IMR-90 (cell line): ENCODE measurements at regions not wholly inside any gene's neighbourhood (a gene's known extent, or its start where the extent isn't known, plus 50 kb on each side); places are given as distances from the start of the nearest gene placed in this dataset.
A peak's percentile ranks its signal among the peaks of the same experiment; 100 is the strongest.

Experiments
- ATAC-seq: fragments of 200-7000 bp; cut with Tn5 transposase; 2 replicates; pipeline ENCODE4 v1.9.1; 2020; ENCODE audit warnings: low read depth, mild to moderate bottlenecking, moderate library complexity
- BruUV-seq: library from RNA; stranded (reverse); fragments of 400-500 nt; replicated peaks from 2 replicates; lab custom pipeline; 2021; lab: Mats Ljungman, UMichigan
- CTCF ChIA-PET: fragments of 300-600 bp; formaldehyde crosslinking; extraction: SDS; loops from one replicate; lab custom pipeline; 2021; ENCODE audit warnings: antibody characterized with exemption; lab: Yijun Ruan, JAX
- POLR2A ChIA-PET: fragments of 300-600 bp; sonication (Branson Sonifier 250); formaldehyde crosslinking; loops from one replicate; lab custom pipeline; 2022; ENCODE audit warnings: antibody characterized with exemption; ENCODE audit not compliant: unreplicated experiment; lab: Charles Lee
- DNase-seq: peaks from one replicate; pipeline ENCODE4 v3.0.0; 2013
- H2AFZ ChIP-seq: replicated peaks from 2 replicates; pipeline ENCODE3; 2013; ENCODE audit warnings: low read length, mild to moderate bottlenecking; ENCODE audit not compliant: poor library complexity
- H2AK5ac ChIP-seq: 2 replicates; pipeline ENCODE4 v1.6.1; 2013; ENCODE audit warnings: low read depth, low read length, inconsistent platforms
- H2AK9ac ChIP-seq: replicated peaks from 2 replicates; pipeline ENCODE3; 2013; ENCODE audit warnings: mild to moderate bottlenecking, low read depth, low read length, moderate library complexity; ENCODE audit not compliant: poor library complexity
- H2BK120ac ChIP-seq: 2 replicates; pipeline ENCODE4 v1.6.1; 2013; ENCODE audit warnings: low read depth, low read length, inconsistent platforms
- H2BK15ac ChIP-seq: 3 replicates; pipeline ENCODE4 v1.6.1; 2013; ENCODE audit warnings: low read depth, low read length, inconsistent platforms
- H2BK20ac ChIP-seq: 2 replicates; pipeline ENCODE4 v1.6.1; 2013; ENCODE audit warnings: low read depth, mild to moderate bottlenecking, inconsistent platforms, low read length, moderate library complexity
- H2BK5ac ChIP-seq: 2 replicates; pipeline ENCODE4 v1.6.1; 2013; ENCODE audit warnings: mild to moderate bottlenecking, low read depth, low read length, inconsistent platforms; ENCODE audit not compliant: poor library complexity, severe bottlenecking
- H3K14ac ChIP-seq: replicated peaks from 2 replicates; pipeline ENCODE4 v1.6.1; 2013; ENCODE audit warnings: low read depth, low read length, inconsistent platforms
- H3K18ac ChIP-seq: 2 replicates; pipeline ENCODE4 v1.6.1; 2013; ENCODE audit warnings: low read depth, low read length, control low read depth
- H3K23ac ChIP-seq: 2 replicates; pipeline ENCODE4 v1.6.1; 2013; ENCODE audit warnings: low read depth, low read length, inconsistent platforms
- H3K27ac ChIP-seq: 2 replicates; pipeline ENCODE4 v1.5.1; 2013; ENCODE audit warnings: mild to moderate bottlenecking, control low read depth, low read length; ENCODE audit not compliant: insufficient read depth
- H3K27me3 ChIP-seq: 2 replicates; pipeline ENCODE4 v1.6.1; 2013; ENCODE audit warnings: low read length; ENCODE audit not compliant: control insufficient read depth, insufficient read depth
- H3K36me3 ChIP-seq: 2 replicates; pipeline ENCODE4 v1.6.1; 2013; ENCODE audit warnings: low read length, mixed read lengths; ENCODE audit not compliant: control insufficient read depth, insufficient read depth
- H3K4ac ChIP-seq: 2 replicates; pipeline ENCODE4 v1.6.1; 2013; ENCODE audit warnings: low read depth, low read length, inconsistent platforms
- H3K4me1 ChIP-seq: 2 replicates; pipeline ENCODE4 v1.6.1; 2013; ENCODE audit warnings: low read length, mixed read lengths; ENCODE audit not compliant: control insufficient read depth, insufficient read depth
- H3K4me2 ChIP-seq: 2 replicates; pipeline ENCODE4 v1.6.1; 2013; ENCODE audit warnings: low read depth, mild to moderate bottlenecking, control low read depth, low read length, moderate library complexity
- H3K4me3 ChIP-seq: 2 replicates; pipeline ENCODE4 v1.5.1; 2013; ENCODE audit warnings: low read depth, mild to moderate bottlenecking, control low read depth, low read length, moderate library complexity; ENCODE audit not compliant: insufficient read depth
- H3K56ac ChIP-seq: 2 replicates; pipeline ENCODE4 v1.6.1; 2013; ENCODE audit warnings: low read length, inconsistent platforms; ENCODE audit not compliant: insufficient read depth; ENCODE audit errors: extremely low read depth
- H3K79me1 ChIP-seq, 2 experiments: 2 replicates each; pipeline ENCODE4 v1.6.1; 2013; ENCODE audit warnings: low read length in 2 of 2, inconsistent platforms in 1 of 2, low read depth in 1 of 2
- H3K9ac ChIP-seq: 2 replicates; pipeline ENCODE4 v1.6.1; 2013; ENCODE audit warnings: low read depth, low read length, control low read depth
- H3K9me1 ChIP-seq: 2 replicates; pipeline ENCODE4 v1.6.1; 2013; ENCODE audit warnings: low read length, inconsistent platforms; ENCODE audit not compliant: insufficient read depth
- H3K9me3 ChIP-seq: 2 replicates; pipeline ENCODE4 v1.6.1; 2013; ENCODE audit warnings: low read length; ENCODE audit not compliant: control insufficient read depth, insufficient read depth
- H4K20me1 ChIP-seq: 2 replicates; pipeline ENCODE4 v1.6.1; 2013; ENCODE audit warnings: low read length, inconsistent platforms; ENCODE audit not compliant: insufficient read depth
- H4K5ac ChIP-seq: 2 replicates; pipeline ENCODE4 v1.6.1; 2013; ENCODE audit warnings: mild to moderate bottlenecking, low read depth, low read length, control low read depth
- H4K8ac ChIP-seq, 2 experiments: 2 replicates each; pipeline ENCODE4 v1.6.1; 2013; ENCODE audit warnings: low read depth in 2 of 2, low read length in 2 of 2, control low read depth in 1 of 2, inconsistent platforms in 1 of 2
- H4K91ac ChIP-seq: 2 replicates; pipeline ENCODE4 v1.6.1; 2013; ENCODE audit warnings: low read depth, low read length, inconsistent platforms; ENCODE audit not compliant: insufficient read depth
- CTCF ChIP-seq: conservative IDR thresholded peaks from 2 replicates; pipeline ENCODE4 v1.5.1; 2012; ENCODE audit warnings: mild to moderate bottlenecking, low read depth, low read length, improper control_type of control experiment
- MAFK ChIP-seq: IDR thresholded peaks from 2 replicates; pipeline ENCODE4 v1.6.1; 2012; ENCODE audit warnings: low read depth, low read length, improper control_type of control experiment
- MAZ ChIP-seq: IDR thresholded peaks from 2 replicates; pipeline ENCODE4 v1.6.1; 2012; ENCODE audit warnings: low read depth, mild to moderate bottlenecking, low read length, improper control_type of control experiment, moderate library complexity, borderline replicate concordance
- NFE2L2 ChIP-seq: fragments of 150-350 bp; IDR thresholded peaks from 2 replicates; pipeline ENCODE4 v1.6.1; 2016; ENCODE audit warnings: low read depth, mild to moderate bottlenecking, low read length
- POLR2A ChIP-seq: IDR thresholded peaks from 2 replicates; pipeline ENCODE4 v1.6.1; 2012; ENCODE audit warnings: mild to moderate bottlenecking, low read depth, low read length
- dilution Hi-C: fragments of 300-500 bp; cut with HindIII; formaldehyde crosslinking; loops from one replicate; pipeline ENCODE4 v1.14.3; 2018; ENCODE audit warnings: low sequenced_read_pairs; ENCODE audit not compliant: unreplicated experiment
- in situ Hi-C: fragments of 300-500 bp; cut with MboI; formaldehyde crosslinking; loops from 3 replicates; pipeline ENCODE4 v1.14.3; 2019; ENCODE audit warnings: low sequenced_read_pairs, inconsistent platforms, mixed read lengths
- intact Hi-C: fragments of 100-400 bp; cut with micrococcal nuclease; formaldehyde crosslinking; loops from 2 replicates; pipeline ENCODE4 v1.10.0; 2022

- ATAC-seq (no peak), DNase-seq (no peak)
- Histone ChIP-seq H3K4me2 (no peak overlapping the region), H3K27ac (no peak overlapping the region), H3K4me3 (no peak overlapping the region), H3K27me3 (no peaks in the 10 kb centered on the region; the same call in 1 of the 2 replicates), H3K36me3 (no peaks in the 10 kb centered on the region), H3K79me1 (no peaks in the 10 kb centered on the region), H4K20me1 (no peaks in the 10 kb centered on the region), H3K4me1 (no peaks in the 10 kb centered on the region), H3K18ac (no peak overlapping the region), H3K14ac (no peak overlapping the region), H2BK5ac (no peak overlapping the region), H2BK15ac (no peak overlapping the region), H2AK9ac (no peak overlapping the region), H3K23ac (no peak overlapping the region), H4K8ac (no peak overlapping the region), H4K91ac (no peak overlapping the region), H2BK120ac (no peak overlapping the region), H3K4ac (no peak overlapping the region), H4K5ac (no peak overlapping the region), H3K9ac (no peak overlapping the region), H2AK5ac (no peak overlapping the region), H3K56ac (no peak overlapping the region), H3K9me3 (no peaks in the 10 kb centered on the region), H2BK20ac (no peak overlapping the region), H2AFZ (no peak overlapping the region), H3K9me1 (no peaks in the 10 kb centered on the region)
- TF ChIP-seq NFE2L2 (no peak), MAFK (no peak), MAZ (no peak), POLR2A (no peak), CTCF (peak; percentile 20; the same call in 1 of the 2 replicates)
- BruUV-seq, result no TSS peak
- POLR2A ChIA-PET, result no interaction called here
- in situ Hi-C loops (loop anchor here (25.0 kb wide), 1 partner anchor 1133 kb away; no protein-coding TSS in a partner anchor), intact Hi-C loops (no loop called here), dilution Hi-C loops (no loop called here)
- CTCF ChIA-PET, result no interaction called here
These were observed 73.8 kb downstream of the LSMEM1 start for GRCh38 chr7:112554591-112554990.
